ENCODE measurements at regions not wholly inside any gene's neighbourhood (a gene's known extent, or its start where the extent isn't known, plus 50 kb on each side); places are given as distances from the start of the nearest gene placed in this dataset.
"Not testable (repeated sequence)": the region's sequence is repeated elsewhere in the genome, so short reads cannot be mapped to it uniquely, and the experiment has no call there.

DNA sequence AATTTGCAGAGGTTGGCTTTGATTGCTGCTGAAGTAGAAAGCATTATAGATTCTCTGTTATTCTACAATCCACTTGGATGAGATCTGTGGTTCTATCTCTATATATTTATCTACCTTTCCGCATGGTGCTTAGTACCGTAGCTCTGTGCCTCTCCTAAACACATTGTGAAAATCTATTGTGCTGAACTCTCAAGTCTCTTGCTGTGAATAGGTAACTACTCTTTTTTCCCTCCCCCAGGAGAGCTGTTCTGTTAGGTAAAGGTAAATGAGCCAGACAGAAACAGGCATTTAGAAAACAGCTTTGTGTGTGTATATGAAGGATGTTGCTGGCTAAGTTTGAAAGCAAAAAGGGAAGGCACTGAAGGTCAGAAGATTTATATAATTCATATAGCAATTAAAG is 112.6 kb downstream of the BRMS1L start:
- Histone ChIP-seq H3K27me3 (ENCODE audit: insufficient read depth, low read length) (peaks cover 44% of the 10 kb centered on the region), H3K4me1 (ENCODE audit: insufficient read depth, low read length) (no peaks in the 10 kb centered on the region), H3K9ac (ENCODE audit: low read depth, low read length) (no peak overlapping the region), H3K27ac (ENCODE audit: low read depth, low read length) (no peak overlapping the region), H3K9me3 (ENCODE audit: insufficient read depth, low read depth, low read length) (no peaks in the 10 kb centered on the region), H3K4me3 (ENCODE audit: low read length) (no peak overlapping the region), H3K36me3 (ENCODE audit: insufficient read depth, low read length) (no peaks in the 10 kb centered on the region)
- WGBS, result 53% methylated on average over 2 of the region's 2 CpGs

DNA sequence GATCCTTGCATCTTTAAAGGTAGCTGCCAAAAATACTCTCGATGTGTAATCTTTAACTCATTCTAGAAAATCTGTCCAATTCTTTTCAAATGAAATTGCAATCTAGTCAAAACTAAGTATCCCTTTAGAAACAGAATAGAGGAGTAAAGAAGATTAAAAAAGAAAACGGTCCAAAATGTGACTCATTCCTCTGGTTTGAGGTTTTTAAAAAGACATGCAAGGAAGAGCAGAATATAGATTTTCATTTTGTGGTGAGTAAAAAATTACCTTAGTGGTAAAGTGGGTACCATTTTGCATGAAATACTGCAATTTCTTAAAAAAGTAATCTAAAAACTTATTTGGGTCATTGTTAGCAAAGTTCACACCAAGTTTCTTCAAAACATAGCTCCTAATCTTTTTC is 108.4 kb downstream of the BRMS1L start:
- no peaks in the 10 kb centered on the region for H3K4me1 ChIP-seq (ENCODE audit: insufficient read depth, low read length)
- H3K4me3 ChIP-seq (ENCODE audit: low read length), result no peak overlapping the region
- no peak overlapping the region for H3K27ac ChIP-seq (ENCODE audit: low read depth, low read length)
- WGBS, result 85% methylated on average over 2 of the region's 2 CpGs
- H3K27me3 ChIP-seq (ENCODE audit: insufficient read depth, low read length), result peaks cover 28% of the 10 kb centered on the region
- H3K36me3 ChIP-seq (ENCODE audit: insufficient read depth, low read length), result no peaks in the 10 kb centered on the region
- no peak overlapping the region for H3K9ac ChIP-seq (ENCODE audit: low read depth, low read length)
- H3K9me3 ChIP-seq (ENCODE audit: insufficient read depth, low read depth, low read length), result no peaks in the 10 kb centered on the region

DNA sequence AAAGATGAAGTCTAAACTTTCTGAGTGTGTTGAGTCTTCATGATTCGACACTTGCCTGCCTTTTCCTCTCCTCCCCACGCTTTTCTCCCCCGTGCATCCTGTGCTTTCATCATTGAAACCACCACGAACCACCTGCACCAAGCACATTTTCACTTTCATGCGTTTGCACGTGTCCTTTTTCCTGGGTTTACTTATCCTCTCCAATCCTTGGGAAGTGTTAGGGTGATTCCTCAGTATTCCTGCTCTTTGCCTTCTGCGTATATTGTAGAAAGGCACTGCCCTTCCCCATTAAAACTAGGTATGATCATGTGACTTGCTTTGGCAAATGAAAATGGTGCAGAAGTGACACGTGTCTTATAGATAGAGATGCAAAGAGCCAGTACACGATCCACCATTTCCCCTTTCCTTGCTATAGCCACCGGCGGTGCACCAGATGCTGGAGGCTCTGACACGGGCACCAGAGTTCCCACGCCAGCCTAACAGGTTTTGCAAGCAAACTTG is 106.6 kb downstream of the BRMS1L start:
- WGBS, result 87% methylated on average over 13 of the region's 13 CpGs
- no peak overlapping the region for H3K9ac ChIP-seq (ENCODE audit: low read depth, low read length)
- no peak overlapping the region for H3K27ac ChIP-seq (ENCODE audit: low read depth, low read length)
- no peak overlapping the region for H3K4me3 ChIP-seq (ENCODE audit: low read length)
- peaks cover 10% of the 10 kb centered on the region for H3K27me3 ChIP-seq (ENCODE audit: insufficient read depth, low read length)
- no peaks in the 10 kb centered on the region for H3K9me3 ChIP-seq (ENCODE audit: insufficient read depth, low read depth, low read length)
- no peaks in the 10 kb centered on the region for H3K36me3 ChIP-seq (ENCODE audit: insufficient read depth, low read length)
- no peaks in the 10 kb centered on the region for H3K4me1 ChIP-seq (ENCODE audit: insufficient read depth, low read length)

DNA sequence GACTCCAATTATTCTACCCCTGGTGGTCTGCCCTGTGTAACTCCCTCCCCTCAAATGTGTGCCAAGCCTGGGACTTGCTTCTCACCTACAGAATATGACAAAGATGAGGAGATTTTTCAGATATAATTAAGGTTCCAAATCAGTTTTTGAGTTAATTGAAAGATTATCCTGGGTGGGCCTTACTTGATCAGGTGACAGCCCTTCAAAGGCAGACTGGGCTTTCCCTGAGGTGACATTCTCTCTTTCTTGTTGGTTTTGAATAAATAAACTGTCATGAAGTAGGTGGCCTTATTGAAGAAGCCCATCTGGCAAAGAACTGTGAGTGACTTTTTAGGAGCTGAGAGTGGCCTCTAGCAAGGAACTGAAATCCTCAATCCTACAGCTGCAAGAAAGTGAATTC is 106.0 kb downstream of the BRMS1L start:
- Histone ChIP-seq H3K9me3 (ENCODE audit: insufficient read depth, low read depth, low read length) (no peaks in the 10 kb centered on the region), H3K4me3 (ENCODE audit: low read length) (no peak overlapping the region), H3K4me1 (ENCODE audit: insufficient read depth, low read length) (no peaks in the 10 kb centered on the region), H3K36me3 (ENCODE audit: insufficient read depth, low read length) (no peaks in the 10 kb centered on the region), H3K9ac (ENCODE audit: low read depth, low read length) (no peak overlapping the region), H3K27me3 (ENCODE audit: insufficient read depth, low read length) (peaks cover 5% of the 10 kb centered on the region; the same call in 1 of the 2 replicates), H3K27ac (ENCODE audit: low read depth, low read length) (no peak overlapping the region)

DNA sequence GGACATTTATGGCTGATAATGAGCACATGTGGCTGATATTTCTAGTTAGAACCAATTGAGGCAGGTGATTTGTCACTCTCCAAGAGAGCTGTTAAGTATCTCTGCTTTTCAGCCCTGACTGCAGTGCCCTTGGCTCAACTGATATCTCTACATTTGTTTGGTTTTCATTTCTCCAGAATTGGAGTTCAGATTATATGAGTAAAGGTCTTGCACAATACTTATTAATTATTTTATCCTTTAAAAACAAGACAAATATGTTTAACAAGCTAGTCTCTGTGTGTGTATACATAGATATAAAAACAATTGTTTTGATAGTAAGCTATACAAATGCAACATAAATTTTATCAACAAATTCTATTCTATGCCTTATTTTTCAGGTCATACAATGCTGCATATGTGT is 105.2 kb downstream of the BRMS1L start:
- Histone ChIP-seq H3K9me3 (ENCODE audit: insufficient read depth, low read depth, low read length) (no peaks in the 10 kb centered on the region), H3K36me3 (ENCODE audit: insufficient read depth, low read length) (no peaks in the 10 kb centered on the region), H3K4me1 (ENCODE audit: insufficient read depth, low read length) (no peaks in the 10 kb centered on the region), H3K4me3 (ENCODE audit: low read length) (no peak overlapping the region), H3K27ac (ENCODE audit: low read depth, low read length) (no peak overlapping the region), H3K9ac (ENCODE audit: low read depth, low read length) (no peak overlapping the region), H3K27me3 (ENCODE audit: insufficient read depth, low read length) (no peaks in the 10 kb centered on the region; the same call in 1 of the 2 replicates)

DNA sequence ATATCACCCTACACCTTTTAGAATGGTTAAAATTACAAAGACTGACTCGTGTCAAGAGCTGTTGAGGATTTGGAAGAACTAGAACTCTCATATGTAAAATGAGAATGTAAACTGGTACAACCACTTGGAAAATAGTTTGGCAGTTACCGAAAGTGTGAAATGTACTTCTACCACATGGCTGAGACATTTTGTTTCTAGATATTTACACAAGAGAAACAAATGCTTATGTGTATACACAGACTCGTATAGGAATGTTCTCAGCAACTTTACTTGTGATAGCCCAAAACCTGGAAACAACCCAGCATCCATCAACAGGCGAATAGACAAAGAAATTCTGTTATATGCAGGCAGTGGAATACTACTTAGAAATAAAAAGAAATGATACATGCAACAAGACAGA is 103.0 kb downstream of the BRMS1L start:
- no peaks in the 10 kb centered on the region; the same call in 1 of the 2 replicates for H3K27me3 ChIP-seq (ENCODE audit: insufficient read depth, low read length)
- H3K36me3 ChIP-seq (ENCODE audit: insufficient read depth, low read length), result no peaks in the 10 kb centered on the region
- H3K27ac ChIP-seq (ENCODE audit: low read depth, low read length), result no peak overlapping the region
- H3K9me3 ChIP-seq (ENCODE audit: insufficient read depth, low read depth, low read length), result no peaks in the 10 kb centered on the region
- no peaks in the 10 kb centered on the region for H3K4me1 ChIP-seq (ENCODE audit: insufficient read depth, low read length)
- H3K4me3 ChIP-seq (ENCODE audit: low read length), result no peak overlapping the region
- WGBS, result 78% methylated on average over 3 of the region's 4 CpGs
- H3K9ac ChIP-seq (ENCODE audit: low read depth, low read length), result no peak overlapping the region

DNA sequence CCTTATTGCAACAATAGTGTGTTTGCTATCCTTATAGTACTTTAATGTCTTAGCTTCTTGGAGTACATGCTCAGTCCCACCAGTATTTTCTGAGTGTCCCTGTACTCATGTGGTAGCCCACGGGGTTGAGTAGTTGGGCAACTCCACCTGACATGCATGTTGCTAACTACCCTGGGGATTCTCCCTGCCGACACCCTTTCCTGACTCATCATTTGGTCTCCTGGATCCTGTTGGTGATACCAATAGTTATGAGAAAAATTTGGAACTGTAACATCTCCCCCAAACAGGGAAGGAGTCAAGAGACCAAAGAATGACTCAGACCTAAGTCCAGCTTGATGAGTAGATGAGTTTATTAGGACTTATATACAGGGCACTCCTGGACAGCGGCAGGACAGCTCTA is 101.6 kb downstream of the BRMS1L start:
- H3K27me3 ChIP-seq (ENCODE audit: insufficient read depth, low read length), result no peaks in the 10 kb centered on the region
- no peak overlapping the region for H3K9ac ChIP-seq (ENCODE audit: low read depth, low read length)
- no peaks in the 10 kb centered on the region for H3K4me1 ChIP-seq (ENCODE audit: insufficient read depth, low read length)
- H3K27ac ChIP-seq (ENCODE audit: low read depth, low read length), result no peak overlapping the region
- no peak overlapping the region for H3K4me3 ChIP-seq (ENCODE audit: low read length)
- no peaks in the 10 kb centered on the region for H3K36me3 ChIP-seq (ENCODE audit: insufficient read depth, low read length)
- H3K9me3 ChIP-seq (ENCODE audit: insufficient read depth, low read depth, low read length), result no peaks in the 10 kb centered on the region
- 81% methylated on average over 3 of the region's 3 CpGs for WGBS

DNA sequence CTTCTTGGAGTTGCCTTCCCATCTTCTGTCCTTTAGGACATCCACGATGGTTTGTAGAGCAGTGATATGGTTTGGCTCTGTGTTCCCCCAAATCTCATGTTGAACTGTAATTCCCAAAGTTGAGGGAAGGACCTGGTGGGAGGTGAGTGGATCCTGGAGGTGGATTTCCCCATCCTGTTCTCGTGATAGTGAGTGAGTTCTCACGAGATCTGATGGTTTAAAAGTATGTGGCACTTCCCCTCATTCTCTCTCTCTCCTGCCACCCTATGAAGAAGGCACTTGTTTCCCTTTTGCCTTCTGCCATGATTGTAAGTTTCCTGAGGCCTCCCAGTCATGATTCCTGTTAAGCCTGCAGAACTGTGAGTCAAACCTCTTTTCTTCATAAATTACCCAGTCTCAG is 99.2 kb downstream of the BRMS1L start:
- no peaks in the 10 kb centered on the region for H3K27me3 ChIP-seq (ENCODE audit: insufficient read depth, low read length)
- H3K27ac ChIP-seq (ENCODE audit: low read depth, low read length), result no peak overlapping the region
- 88% methylated on average over 3 of the region's 3 CpGs for WGBS
- H3K9me3 ChIP-seq (ENCODE audit: insufficient read depth, low read depth, low read length), result no peaks in the 10 kb centered on the region
- no peak overlapping the region for H3K9ac ChIP-seq (ENCODE audit: low read depth, low read length)
- no peaks in the 10 kb centered on the region for H3K4me1 ChIP-seq (ENCODE audit: insufficient read depth, low read length)
- H3K36me3 ChIP-seq (ENCODE audit: insufficient read depth, low read length), result no peaks in the 10 kb centered on the region
- H3K4me3 ChIP-seq (ENCODE audit: low read length), result no peak overlapping the region

DNA sequence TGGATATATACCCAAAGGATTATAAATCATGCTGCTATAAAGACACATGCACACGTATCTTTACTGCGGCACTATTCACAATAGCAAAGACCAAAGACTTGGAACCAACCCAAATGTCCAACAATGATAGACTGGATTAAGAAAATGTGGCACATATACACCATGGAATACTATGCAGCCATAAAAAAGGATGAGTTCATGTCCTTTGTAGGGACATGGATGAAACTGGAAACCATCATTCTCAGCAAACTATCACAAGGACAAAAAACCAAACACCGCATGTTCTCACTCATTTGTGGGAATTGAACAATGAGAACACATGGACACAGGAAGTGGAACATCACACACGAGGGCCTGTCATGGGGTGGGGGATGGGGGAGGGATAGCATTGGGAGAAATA is 96.5 kb downstream of the BRMS1L start:
- over 99% methylated on average over 4 of the region's 4 CpGs for WGBS
- H3K4me1 ChIP-seq (ENCODE audit: insufficient read depth, low read length); H3K9ac ChIP-seq (ENCODE audit: low read depth, low read length): not testable (repeated sequence)

DNA sequence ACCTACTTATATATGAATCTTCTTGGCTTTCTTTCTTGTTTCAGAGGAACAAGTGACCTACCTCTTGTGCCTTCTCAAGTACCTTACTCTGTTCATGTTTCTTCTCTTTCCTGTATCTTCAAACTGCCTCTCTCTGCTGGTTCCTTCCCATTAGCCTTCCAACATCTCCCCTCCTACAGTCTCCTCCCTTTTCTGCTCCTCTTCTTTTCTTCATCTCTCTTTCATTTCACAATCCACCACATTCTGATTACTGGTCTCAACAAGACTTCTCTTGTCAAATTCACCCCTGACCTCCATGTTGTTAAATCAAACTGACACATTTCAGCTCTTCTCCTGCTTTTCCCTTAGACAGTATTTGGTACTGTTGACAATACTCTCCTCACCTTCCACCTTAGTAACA is 95.6 kb downstream of the BRMS1L start:
- Histone ChIP-seq H3K9me3 (ENCODE audit: insufficient read depth, low read depth, low read length) (no peaks in the 10 kb centered on the region), H3K27me3 (ENCODE audit: insufficient read depth, low read length) (no peaks in the 10 kb centered on the region), H3K4me1 (ENCODE audit: insufficient read depth, low read length) (no peaks in the 10 kb centered on the region), H3K36me3 (ENCODE audit: insufficient read depth, low read length) (no peaks in the 10 kb centered on the region), H3K27ac (ENCODE audit: low read depth, low read length) (no peak overlapping the region), H3K4me3 (ENCODE audit: low read length) (no peak overlapping the region), H3K9ac (ENCODE audit: low read depth, low read length) (no peak overlapping the region)

More for the DNA sequence above, 96.5 kb downstream of the BRMS1L start:
- H3K9me3 ChIP-seq (ENCODE audit: insufficient read depth, low read depth, low read length); H3K4me3 ChIP-seq (ENCODE audit: low read length); H3K27me3 ChIP-seq (ENCODE audit: insufficient read depth, low read length); H3K36me3 ChIP-seq (ENCODE audit: insufficient read depth, low read length); H3K27ac ChIP-seq (ENCODE audit: low read depth, low read length): not testable (repeated sequence)
